Ovary (tissue), 7 donors: ENCODE measurements at regions not wholly inside any gene's neighbourhood (a gene's known extent, or its start where the extent isn't known, plus 50 kb on each side); places are given as distances from the start of the nearest gene placed in this dataset.

Source experiments
- DNase-seq, 5 donors: peaks; one replicate each; pipeline ENCODE4 v3.0.0-alpha.2; 2019 to 2020
- H3K27ac ChIP-seq, 2 donors: fragments of 200-600 bp; one replicate each; pipeline versions ENCODE4 v1.5.1 to v1.8.0; 2019 to 2022
- H3K27me3 ChIP-seq: fragments of 200-600 bp; one replicate; pipeline ENCODE4 v1.8.0; 2022
- H3K36me3 ChIP-seq: fragments of 200-600 bp; sonication (generic); one replicate; pipeline ENCODE4 v1.5.1; 2019
- H3K4me1 ChIP-seq: one replicate; pipeline ENCODE4 v1.8.1; 2013; ENCODE audit warnings: mild to moderate bottlenecking, moderate library complexity; ENCODE audit not compliant: insufficient read depth
- H3K4me3 ChIP-seq: fragments of 200-600 bp; sonication (generic); one replicate; pipeline ENCODE4 v1.5.1; 2017
- H3K9me3 ChIP-seq, 2 donors: fragments of 200-600 bp in 1 of 2; sonication (generic) in 1 of 2; one replicate each; pipeline versions ENCODE4 v1.5.1 to v1.8.1; 2013 to 2019; ENCODE audit warnings: mild to moderate bottlenecking in 1 of 2, moderate library complexity in 1 of 2
- EP300 ChIP-seq: sonication (generic); formaldehyde crosslinking; IDR thresholded peaks from one replicate; pipeline ENCODE4 v1.6.1; 2017; ENCODE audit warnings: antibody characterized with exemption
- POLR2A ChIP-seq: fragments of 450-650 bp; IDR thresholded peaks from one replicate; pipeline ENCODE4 v1.6.1; 2017; ENCODE audit warnings: antibody characterized with exemption, mild to moderate bottlenecking, moderate library complexity
- WGBS, 3 donors: extraction: QIAGEN DNeasy Blood & Tissue Kit in 1 of 3; methylation state at CpG; one replicate each; pipeline versions ENCODE4 v1.1.5 to v1.1.7; 2013 to 2017; 5-methylcytosine and 5-hydroxymethylcytosine counted together
- intact Hi-C, 4 donors: fragments of 100-400 bp; cut with DNase I; formaldehyde crosslinking; loops; one replicate each; pipeline versions ENCODE4 v1.11.0 to v1.15.1; 2022 to 2023
- TF ChIP-seq, protein P1 (sequence below), 3 donors: fragments of 450-650 bp in 2 of 3; fragments of 200-600 bp in 1 of 3; IDR thresholded peaks; one replicate each; pipeline versions ENCODE4 v1.5.1 to v1.8.0; 2016 to 2022; ENCODE audit warnings: antibody characterized with exemption in 3 of 3, mild to moderate bottlenecking in 1 of 3
- donor health status: DM: no; HTN: no; CAD: no; lungs with moderate emphysema.
- donor health status: DM: no; HTN: no; CAD: no.
- donor health status: Bipolar disorder and iron deficiency.
- donor health status: DM: no; HTN: no; CAD: no.
- donor health status: DM: yes; HTN: yes; CAD: no.

DNA sequence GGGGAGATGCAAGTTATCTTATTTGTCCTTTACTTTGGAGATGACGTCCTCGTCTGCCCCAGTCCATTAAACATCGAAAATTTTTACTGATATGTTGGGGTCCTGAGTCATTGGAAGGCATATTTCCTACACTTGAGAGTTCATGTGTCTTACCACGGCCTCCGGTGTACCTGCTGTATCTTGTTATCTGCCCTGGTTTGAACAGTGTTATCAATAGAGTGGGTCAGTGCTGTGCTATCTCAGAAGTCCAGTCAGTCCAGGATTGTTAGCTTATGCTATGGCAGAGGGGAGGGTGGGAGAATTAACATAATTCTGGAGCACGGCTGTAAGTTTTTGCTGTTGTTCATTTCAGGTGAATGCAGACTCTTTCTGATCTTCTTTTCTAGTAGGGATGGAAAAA, 102.3 kb downstream of the ADCYAP1 start:
- no peaks in the 10 kb centered on the region for H3K27me3 ChIP-seq
- H3K4me3 ChIP-seq: no peak overlapping the region
- no peaks in the 10 kb centered on the region for H3K36me3 ChIP-seq
- no peak overlapping the region for H3K27ac ChIP-seq
- WGBS, 3 donors: 90 to 93% (median 90%) methylated on average over 6 of the region's 6 CpGs
- no peak for DNase-seq
- intact Hi-C loops: no loop called here
- TF ChIP-seq EP300 (no peak), POLR2A (no peak)
- TF ChIP-seq, protein P1, sequence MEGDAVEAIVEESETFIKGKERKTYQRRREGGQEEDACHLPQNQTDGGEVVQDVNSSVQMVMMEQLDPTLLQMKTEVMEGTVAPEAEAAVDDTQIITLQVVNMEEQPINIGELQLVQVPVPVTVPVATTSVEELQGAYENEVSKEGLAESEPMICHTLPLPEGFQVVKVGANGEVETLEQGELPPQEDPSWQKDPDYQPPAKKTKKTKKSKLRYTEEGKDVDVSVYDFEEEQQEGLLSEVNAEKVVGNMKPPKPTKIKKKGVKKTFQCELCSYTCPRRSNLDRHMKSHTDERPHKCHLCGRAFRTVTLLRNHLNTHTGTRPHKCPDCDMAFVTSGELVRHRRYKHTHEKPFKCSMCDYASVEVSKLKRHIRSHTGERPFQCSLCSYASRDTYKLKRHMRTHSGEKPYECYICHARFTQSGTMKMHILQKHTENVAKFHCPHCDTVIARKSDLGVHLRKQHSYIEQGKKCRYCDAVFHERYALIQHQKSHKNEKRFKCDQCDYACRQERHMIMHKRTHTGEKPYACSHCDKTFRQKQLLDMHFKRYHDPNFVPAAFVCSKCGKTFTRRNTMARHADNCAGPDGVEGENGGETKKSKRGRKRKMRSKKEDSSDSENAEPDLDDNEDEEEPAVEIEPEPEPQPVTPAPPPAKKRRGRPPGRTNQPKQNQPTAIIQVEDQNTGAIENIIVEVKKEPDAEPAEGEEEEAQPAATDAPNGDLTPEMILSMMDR (IDR thresholded peaks at IDR 0.05): no peak
- H3K9me3 ChIP-seq: no peaks in the 10 kb centered on the region
- no peaks in the 10 kb centered on the region for H3K4me1 ChIP-seq

DNA sequence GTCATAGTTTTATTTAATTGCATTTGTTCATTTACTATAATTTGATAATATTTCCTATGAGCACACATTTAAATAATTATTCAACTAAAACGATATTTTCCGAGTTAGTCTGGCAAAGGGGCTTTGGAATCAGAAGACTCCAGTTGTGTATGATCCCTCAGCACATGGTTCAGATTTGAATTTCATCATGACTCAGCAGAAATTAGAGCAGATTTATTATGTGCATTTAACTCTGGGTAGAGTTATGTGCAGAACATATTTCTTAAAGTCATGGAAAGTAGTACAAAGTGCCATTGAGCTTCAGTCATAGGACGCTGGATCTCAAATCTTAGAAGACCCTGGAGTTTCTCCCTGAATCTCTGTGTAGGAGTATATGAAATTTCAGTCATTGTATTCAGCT, 106.7 kb downstream of the ADCYAP1 start:
- TF ChIP-seq, protein P1 (IDR thresholded peaks at IDR 0.05): no peak
- 81 to 89% (median 87%) methylated on average over 3 of the region's 3 CpGs for WGBS, 3 donors
- intact Hi-C loops: no loop called here
- Histone ChIP-seq H3K4me1 (peaks cover 2% of the 10 kb centered on the region), H3K36me3 (no peaks in the 10 kb centered on the region), H3K9me3 (no peaks in the 10 kb centered on the region), H3K4me3 (no peak overlapping the region), H3K27ac (no peak overlapping the region), H3K27me3 (no peaks in the 10 kb centered on the region)
- DNase-seq: no peak

DNA sequence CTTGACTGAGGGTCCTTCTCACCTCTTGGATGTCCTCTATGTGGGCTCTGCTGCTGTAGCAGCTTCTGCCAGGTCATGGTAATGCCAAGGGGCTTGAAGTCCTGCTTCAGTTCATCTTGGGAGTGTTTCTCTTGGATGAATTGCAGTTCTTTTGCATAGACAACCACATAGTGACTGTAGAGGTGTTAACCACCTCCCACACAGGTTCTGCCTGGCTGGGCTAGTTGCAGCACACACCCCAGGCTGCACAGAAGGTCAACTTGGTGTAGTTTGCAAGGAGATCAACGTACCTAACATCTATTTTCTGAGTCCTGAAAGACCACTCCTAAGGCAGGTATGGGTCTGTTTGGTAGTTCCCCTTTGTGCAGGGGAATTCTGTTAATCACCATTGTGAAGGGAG, 108.1 kb downstream of the ADCYAP1 start:
- H3K4me3 ChIP-seq: no peak overlapping the region
- WGBS, 3 donors: 67 to 94% (median 94%) methylated on average over 1 of the region's 1 CpG
- H3K4me1 ChIP-seq: peaks cover 2% of the 10 kb centered on the region
- DNase-seq: no peak
- H3K27ac ChIP-seq: no peak overlapping the region
- no peaks in the 10 kb centered on the region for H3K9me3 ChIP-seq
- no peaks in the 10 kb centered on the region for H3K36me3 ChIP-seq
- TF ChIP-seq EP300: no peak
- TF ChIP-seq POLR2A: no peak
- TF ChIP-seq, protein P1 (IDR thresholded peaks at IDR 0.05): no peak
- no peaks in the 10 kb centered on the region for H3K27me3 ChIP-seq
- intact Hi-C loops: no loop called here

DNA sequence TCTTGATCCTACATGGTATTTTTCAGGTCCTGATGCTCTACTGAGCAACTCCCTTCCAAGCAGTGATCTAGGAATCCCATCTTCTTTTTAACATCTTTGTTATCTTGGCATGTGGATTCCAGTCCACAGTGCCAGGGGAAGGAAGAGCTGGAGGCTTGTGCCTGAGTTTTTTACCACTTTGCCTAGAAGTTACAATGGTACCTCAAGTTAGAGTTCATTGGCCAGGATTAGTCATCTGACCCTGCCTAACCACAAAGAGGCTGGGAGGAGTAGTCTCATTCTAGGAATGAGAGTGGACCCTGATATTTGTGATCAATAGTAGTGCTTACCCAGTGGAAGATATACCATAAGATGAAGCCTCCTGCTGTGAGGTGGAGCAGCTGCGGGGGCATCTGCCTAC, 109.3 kb downstream of the ADCYAP1 start:
- H3K27ac ChIP-seq: no peak overlapping the region
- WGBS, 3 donors: 91 to 100% (median 95%) methylated on average over 1 of the region's 1 CpG
- intact Hi-C loops: no loop called here

More for the DNA sequence above, 109.3 kb downstream of the ADCYAP1 start:
- no peaks in the 10 kb centered on the region for H3K36me3 ChIP-seq
- no peak for TF ChIP-seq POLR2A
- TF ChIP-seq, protein P1 (IDR thresholded peaks at IDR 0.05): no peak
- TF ChIP-seq EP300: no peak
- H3K9me3 ChIP-seq: no peaks in the 10 kb centered on the region
- no peak overlapping the region for H3K4me3 ChIP-seq
- no peak for DNase-seq
- peaks cover 2% of the 10 kb centered on the region for H3K4me1 ChIP-seq
- no peaks in the 10 kb centered on the region for H3K27me3 ChIP-seq
